ENCODE measurements at regions not wholly inside any gene's neighbourhood (a gene's known extent, or its start where the extent isn't known, plus 50 kb on each side); places are given as distances from the start of the nearest gene placed in this dataset.
A peak's percentile ranks its signal among the peaks of the same experiment; 100 is the strongest.
"Not testable (repeated sequence)": the region's sequence is repeated elsewhere in the genome, so short reads cannot be mapped to it uniquely, and the experiment has no call there.

DNA sequence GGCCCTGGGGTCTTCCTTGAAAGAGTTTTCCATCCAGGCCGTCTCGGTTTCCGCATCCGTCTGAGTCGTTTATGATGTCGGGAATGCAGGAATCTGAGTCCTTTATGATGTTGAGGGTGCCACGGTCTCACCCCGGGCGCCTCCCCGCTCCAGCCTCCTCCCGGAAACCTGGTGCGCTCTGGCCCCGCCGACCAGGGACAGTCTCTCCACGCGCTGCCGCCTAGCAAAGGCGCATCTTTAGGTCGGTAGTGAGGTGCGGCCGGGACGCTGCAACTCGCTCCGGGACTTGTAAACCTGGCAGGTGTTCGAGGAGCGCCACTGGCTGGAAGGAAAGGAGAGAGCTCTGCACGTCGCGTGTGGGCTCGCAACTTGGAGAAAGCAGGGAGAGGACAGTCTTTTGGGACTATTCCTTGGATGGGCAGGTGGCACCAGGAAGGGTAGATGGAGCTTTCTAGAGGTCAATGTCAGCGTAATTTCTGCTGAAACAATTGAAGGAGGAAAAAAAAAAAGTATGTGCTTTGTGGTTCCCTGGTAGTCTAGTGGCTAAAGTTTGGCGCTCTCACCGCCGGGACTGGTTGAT lies 132.0 kb downstream of the FAM72B start:
- not testable (repeated sequence) for DNase-seq

DNA sequence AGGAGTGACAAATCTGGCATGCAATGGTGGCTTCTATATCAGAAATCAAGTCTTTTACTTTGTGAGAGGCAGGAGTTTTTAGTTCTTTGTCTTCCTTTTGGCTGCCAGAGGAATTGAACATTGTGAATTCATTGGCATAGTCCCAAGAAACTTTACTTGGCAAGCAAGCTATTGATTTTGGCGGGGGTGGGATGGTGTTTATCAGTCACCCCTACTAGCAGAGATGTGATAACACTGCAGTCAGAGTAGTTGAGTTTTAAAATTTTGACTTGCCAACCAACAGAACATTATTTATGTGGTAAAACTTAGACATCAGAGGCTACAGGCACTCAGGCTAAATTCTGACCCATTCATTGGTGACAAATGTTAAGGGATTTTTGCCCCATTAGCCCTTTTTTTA lies 129.2 kb downstream of the FAM72B start:
- DNase-seq, result not testable (repeated sequence)

DNA sequence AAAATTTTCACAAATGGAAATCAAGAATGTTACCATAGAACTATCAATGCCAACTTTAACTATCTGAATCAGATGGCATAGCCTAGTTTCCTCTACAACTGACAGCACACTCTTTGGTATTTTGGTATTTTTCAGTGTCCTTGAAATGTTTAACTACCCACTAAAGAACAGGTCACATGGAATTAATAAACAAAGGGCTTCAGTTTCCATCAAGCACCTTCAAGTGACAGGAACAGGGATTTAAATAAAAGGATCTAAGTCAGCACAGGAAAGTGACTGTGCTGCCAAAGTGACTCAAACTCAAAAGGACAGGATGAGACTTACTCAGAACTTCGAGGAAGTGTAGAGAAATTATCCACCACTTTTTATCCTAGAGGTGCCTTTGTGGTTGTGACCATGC lies 117.2 kb downstream of the FAM72B start:
- DNase-seq, result not testable (repeated sequence)

DNA sequence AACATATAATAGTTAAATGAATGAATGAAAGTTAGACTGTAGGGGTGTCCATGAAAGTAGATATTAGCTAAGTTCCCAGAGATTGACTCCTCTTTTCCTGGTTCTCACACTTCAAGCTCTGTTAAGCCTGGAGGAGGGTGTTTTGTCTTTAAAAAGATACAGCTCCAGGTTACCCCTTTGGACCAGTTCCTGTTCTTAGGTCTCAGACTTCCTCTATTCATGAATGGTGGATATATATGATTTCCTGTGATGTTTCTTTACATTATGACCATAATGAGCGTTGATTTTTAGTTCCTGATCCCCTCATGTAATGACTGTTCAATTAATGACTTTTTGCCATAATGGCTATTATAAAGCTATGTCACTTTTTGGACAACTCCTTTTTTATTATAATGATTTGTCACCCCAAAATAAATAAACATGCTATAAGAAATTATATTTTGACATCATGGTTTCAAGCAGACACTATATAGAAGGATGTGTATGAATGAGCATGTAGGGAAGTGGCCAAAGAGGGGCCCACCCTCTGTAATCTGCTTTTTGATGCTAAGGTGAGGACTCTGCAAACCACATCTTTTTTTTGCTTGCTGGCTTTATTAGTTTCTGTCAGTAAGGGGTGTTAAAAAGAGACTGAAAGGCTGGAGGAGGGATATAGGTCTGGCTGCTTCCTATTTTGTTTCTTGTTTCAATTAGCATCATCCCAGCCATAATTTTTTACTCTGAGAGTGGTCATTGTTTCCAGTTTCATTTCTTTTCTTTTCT lies 115.2 kb downstream of the FAM72B start:
- DNase-seq, result not testable (repeated sequence)

DNA sequence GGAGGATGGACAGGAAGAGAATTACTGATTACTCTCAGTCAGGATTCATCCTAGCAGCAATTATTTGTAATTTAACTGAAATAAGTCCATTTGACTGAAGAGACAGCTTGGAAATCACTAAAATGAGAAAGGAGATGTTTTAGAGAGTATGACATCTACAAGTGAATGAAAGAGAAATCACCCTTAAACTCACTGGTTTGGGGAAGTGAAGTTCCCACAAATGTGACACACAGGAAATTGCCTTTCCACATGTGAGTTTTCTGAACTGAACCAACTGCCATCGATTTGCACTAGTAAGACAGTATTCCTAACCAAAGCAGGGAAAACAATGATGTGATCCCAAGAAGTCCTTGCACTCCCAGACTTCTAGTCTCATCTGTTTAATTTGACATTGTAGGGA lies 110.3 kb downstream of the FAM72B start:
- not testable (repeated sequence) for DNase-seq

DNA sequence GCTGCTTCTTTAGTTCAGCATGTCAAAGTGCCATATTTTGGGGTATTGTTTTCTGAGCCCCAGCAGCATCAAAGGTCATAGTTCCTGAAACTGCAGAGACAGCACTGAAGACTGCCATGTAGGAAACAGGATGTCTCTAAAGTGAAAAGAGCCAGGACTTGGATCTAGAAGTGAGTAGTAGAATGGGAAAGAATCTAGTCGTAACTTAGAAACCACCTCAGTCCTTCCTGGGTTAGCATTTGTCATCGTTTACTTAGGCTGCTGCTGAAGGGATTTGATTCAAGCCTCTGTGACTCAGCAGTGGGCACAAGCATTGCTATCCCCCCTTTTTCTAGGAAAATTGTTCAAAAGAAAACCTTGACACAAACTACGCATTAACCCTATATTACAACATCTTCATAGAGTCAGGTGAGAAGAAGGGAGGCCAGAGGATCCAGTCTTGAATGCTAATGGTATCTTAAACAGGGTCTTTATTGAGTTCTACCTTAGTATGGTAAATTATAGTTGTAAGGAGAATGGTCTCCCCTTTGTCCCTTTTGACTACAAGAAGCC lies 108.8 kb downstream of the FAM72B start:
- DNase-seq, result not testable (repeated sequence)

DNA sequence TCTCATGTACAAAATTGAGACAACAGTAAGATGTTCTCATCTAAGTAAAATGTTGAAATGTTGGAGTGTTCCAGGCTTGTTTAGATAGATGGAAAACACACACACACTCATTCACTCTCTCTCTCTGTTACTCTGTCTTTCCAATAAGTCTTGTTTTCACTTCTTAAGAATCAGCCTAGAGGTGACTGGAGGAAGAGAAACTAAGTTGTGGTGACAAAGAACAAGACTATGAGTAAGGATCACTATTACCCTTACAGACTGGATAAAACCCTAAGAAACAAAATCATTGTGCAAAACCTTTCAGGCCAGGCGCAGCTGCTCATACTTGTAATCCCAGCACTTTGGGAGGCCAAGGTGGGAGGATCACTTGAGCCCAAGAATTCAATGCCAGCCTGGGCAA lies 107.5 kb downstream of the FAM72B start:
- DNase-seq, result not testable (repeated sequence)

DNA sequence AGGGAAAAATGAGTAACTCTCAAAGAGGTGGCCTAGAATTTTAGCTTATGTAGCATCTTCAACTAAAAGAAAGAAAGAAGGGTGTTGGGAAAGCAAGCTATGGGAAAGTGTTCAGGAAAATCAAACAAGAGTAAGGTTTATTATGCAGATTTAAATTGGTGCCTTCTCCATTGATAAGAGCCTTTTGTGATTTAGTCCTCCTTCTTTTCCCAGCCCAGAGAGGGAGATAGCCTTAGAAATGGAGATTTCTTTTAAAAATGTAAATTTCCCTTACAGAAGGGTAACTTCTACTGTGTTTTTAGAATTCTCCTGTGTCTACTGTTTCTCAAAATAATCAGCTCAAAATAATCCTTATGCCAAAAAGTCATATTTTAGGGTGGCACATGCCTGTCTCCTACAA lies 104.5 kb downstream of the FAM72B start:
- not testable (repeated sequence) for DNase-seq

DNA sequence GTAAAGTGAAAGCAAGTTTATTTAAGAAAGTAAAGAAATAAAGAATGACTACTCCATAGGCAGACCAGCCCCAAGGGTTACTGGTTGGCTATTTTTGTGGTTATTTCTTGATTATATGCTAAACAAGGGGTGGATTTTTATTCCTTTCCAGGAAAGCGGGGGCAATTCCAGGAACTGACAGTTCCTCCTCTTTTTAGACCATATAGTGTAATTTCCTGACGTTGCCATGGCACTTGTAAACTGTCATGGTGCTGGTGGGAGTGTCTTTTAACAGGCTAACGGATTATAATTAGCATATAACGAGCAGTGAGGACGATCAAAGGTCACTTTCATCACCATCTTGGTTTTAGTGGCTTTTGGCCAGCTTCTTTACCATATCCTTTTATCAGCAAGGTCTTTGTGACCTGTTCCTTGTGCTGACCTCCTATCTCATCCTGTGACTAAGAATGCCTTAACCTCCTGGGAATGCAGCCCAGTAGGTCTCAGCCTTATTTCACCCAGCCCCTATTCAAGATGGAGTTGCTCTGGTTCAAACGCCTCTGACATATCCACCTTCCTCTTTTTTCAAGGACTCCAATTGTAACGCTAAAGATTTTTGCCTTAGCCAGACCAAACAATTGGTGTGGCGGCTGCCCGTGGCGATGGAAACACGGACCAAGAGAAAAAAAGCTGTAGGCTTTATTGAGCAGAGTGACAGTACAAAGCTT lies 103.8 kb downstream of the FAM72B start:
- DNase-seq, result not testable (repeated sequence)

DNA sequence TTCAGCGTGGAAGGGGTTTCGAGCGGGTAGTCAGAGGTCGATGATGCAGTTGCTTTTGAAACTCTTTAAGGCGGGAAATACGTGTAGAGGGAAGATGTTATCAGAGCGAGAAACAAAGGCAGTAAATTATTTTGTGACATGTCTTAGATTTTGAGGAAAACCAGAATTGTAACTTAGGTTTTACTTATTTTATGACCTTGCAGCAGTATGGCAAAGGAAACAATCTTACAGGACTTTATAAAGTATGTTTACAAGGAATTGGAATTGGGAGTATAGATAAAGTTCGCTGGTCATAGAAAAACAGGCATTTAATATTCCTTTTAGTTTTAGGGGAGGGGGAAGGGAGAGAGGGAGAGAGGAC lies 103.3 kb downstream of the FAM72B start:
- not testable (repeated sequence) for DNase-seq

DNA sequence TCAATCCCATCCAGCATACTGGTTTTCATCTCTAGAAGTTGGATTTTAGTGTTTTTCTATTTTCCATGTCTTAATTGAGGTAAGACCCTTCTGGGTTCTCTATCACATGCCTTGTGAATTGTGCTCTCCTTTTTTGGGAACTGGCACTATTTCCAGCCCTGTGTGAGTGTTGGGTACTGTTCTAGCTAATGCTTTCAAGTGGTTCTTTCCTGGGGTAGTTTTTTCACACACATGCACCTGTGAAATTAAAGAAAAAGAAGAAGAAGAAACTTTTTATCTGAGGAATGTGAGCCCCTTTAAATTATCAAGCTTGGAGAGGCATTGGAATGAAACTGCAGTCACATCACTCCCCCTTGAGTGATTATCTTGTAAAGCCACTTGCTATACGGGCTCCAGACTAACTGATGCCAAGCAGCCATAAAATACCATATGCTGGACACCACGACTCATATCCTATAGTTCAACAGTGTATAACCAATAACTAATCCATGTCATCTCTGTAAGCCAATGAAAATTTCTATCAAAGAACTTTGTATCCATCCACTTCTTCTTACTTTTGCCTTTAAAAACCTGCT lies 102.4 kb downstream of the FAM72B start:
- DNase-seq, result not testable (repeated sequence)

DNA sequence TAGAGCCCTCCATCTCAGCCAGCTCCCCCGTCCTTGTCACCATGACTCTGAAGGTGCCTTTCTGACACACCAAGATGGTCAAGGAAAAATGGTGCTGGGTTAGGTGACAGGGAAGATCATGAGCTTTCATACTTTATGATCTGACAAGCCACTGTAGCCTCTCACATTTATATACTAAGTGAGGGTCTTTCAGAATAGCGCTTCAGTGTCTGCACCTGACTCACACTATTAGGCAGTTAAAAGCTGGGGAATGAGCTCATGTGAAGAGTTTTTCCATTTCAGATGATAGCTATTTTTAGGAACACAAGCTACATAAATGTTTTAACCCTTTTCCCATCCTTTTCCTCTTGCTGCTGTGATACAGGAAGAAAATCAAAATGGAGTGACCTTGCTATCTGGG lies 101.1 kb downstream of the FAM72B start:
- DNase-seq, result not testable (repeated sequence)

DNA sequence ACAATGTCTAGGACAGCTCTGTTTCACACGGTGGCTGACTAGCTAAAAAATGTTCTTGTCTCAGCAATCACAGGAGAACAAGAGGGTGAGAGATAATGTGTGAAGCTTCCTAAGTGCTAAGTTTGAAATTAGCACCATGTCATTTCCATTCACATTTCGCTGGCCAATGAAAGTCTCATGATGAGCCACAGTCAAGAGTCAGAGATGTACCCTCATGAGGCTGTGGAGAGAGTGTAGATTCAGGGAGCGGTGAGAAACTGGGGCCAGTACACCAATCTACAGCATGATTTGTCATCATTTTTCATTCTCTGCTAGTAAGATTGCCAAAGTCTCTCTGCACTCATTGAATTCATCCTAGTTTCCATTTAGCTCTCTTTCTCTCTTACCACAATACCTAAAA lies 97.9 kb downstream of the FAM72B start:
- DNase-seq, result not testable (repeated sequence)

DNA sequence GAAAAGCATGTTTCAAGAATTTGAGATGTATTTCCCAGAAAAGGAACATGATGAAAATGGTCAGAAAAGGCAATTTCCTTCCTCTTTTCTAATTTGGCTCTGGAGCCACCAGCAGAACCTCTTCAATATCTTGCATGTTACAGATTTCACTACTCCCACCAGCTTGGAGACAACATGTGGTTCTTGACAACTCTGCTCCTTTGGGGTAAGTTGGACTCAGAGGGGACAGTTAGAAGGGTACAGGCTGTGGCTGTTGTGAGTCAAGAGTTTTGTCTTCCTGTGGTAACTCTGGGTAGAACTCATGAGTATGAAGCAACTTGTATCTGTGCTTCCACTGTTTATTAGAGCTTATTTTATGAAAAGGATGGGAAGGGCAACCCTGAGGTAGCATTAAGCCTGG lies 96.9 kb downstream of the FAM72B start:
- DNase-seq, result not testable (repeated sequence)

DNA sequence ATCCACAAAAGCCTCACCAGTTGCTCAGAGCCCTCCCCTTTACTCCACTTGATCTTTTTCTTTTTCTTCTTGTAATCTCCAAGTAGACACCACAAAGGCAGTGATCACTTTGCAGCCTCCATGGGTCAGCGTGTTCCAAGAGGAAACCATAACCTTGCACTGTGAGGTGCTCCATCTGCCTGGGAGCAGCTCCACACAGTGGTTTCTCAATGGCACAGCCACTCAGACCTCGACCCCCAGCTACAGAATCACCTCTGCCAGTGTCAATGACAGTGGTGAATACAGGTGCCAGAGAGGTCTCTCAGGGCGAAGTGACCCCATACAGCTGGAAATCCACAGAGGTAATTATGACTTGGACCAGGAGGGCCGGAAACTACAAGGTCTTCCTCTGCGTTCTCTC lies 95.6 kb downstream of the FAM72B start:
- DNase-seq, result not testable (repeated sequence)

DNA sequence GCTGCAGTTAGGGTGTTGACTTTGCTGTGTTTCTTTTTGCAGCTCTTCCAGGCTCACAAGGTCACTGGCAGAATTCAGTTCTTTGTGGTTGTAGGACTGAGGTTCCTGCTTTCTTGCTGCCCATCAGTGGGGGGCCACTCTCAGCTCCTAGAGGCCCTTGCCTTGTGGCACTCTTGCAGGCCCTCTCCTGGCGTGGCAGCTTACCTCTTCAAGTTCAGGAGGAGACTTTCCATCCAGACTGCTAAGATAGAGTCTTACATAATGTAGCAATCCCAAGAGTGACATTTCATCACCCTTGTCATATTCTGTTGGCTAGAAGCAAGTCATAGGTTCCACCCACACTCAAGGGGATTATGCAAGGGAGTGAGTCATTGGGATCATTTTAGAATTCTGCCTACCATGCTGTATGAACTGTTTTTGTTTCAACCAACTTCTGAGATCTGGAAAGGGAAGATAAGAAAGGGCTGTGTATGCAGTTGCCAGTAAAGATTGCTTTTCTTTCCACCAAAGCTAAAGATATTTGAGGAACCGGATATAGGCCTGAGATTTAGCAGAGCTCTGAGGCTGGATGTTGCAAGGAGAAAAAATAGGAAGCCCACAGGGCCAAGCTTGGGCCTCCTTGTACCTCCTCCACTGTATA lies 91.7 kb downstream of the FAM72B start:
- DNase-seq, result not testable (repeated sequence)

DNA sequence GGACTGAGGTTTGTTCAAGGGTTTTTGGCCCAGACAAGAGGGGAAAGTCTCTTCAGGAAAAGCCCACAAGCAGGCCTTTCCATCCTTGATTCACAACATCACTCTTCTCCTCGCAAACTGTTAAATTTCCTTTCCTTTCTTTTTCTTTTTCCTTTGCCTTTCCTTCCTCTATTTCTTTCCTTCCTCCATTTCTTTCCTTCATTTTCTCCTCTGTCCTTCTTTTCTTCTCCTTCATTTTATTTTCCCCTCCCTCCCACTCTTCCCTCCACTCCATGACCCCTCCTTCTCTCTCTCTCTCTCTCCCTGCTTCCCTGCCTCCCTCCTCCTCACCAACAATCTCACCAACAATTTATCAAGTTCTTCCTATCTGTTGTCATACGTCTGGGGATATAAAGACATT lies 89.1 kb downstream of the FAM72B start:
- not testable (repeated sequence) for DNase-seq

DNA sequence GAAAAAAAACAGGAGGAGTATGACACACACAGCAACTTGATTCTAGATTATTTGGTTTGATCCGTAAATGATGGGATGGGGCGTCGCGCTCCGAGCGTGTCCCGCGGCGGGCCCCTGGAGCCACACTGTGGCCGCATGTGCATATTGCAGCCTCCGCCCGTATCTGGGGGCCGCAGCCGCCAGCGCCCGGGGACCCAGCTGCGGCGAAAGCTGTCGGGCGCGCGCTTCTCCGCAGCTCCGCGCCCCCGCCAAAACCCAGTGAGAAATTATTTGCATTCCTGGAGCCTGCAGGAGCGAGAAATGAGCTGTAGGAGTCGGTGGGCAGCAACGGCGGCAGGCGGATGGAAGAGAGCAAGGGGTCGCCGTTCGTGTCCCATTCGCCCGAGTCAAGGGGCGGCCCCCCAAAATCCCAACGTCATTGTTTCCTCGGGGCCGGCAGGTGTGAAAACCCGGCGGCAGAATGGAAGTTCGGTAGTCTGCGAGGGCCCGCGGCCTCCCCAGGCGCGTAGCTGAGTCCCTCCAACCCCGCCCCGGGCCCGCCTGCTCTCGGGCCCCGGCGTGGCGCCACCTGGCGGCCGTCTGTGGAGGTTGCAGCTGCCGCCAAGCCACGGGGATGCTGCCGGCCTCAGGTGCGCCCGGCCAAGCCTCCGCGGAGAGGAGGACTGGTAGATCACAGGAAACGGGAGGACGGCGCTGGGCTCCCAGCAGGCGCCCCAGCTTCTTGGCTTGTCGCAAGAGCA lies 86.8 kb downstream of the FAM72B start:
- peak; percentile 95 for DNase-seq

DNA sequence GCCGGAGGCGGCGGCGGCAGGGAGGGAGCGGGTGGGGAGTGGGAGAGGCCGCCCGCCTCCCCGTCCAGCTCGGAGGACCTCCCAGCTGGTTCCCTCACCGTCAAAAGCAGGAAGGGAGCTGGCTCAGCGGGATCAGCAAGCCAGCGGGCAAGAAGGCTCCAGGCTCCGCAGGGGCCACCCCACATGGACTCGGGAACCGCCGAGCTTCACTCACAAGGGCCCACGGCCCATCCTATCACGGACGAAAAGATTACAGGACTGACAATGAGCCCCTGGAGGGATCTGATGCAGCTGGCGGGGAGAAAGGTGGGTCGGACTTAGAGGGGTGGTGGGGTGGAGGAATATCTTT lies 86.3 kb downstream of the FAM72B start:
- DNase-seq, result peak; percentile 62

DNA sequence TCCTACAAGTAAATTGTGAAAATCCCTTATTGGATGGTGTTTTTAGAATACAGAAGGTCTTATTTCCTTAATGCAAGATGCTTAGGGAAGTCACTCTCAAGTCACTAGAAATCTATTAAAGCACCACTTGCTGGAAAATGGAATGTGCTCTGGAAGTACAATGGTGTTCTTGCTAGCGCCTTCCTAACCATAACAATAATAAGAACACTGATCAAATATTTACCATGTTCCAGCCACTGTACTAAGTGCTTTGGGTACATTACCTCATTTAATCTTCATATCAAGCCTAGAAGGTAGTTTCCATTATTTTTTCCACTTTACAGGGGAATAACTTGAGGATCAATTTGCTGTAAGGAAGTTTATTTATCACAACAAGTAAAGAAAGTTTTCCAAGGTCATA lies 75.1 kb downstream of the FAM72B start:
- DNase-seq, result not testable (repeated sequence)

DNA sequence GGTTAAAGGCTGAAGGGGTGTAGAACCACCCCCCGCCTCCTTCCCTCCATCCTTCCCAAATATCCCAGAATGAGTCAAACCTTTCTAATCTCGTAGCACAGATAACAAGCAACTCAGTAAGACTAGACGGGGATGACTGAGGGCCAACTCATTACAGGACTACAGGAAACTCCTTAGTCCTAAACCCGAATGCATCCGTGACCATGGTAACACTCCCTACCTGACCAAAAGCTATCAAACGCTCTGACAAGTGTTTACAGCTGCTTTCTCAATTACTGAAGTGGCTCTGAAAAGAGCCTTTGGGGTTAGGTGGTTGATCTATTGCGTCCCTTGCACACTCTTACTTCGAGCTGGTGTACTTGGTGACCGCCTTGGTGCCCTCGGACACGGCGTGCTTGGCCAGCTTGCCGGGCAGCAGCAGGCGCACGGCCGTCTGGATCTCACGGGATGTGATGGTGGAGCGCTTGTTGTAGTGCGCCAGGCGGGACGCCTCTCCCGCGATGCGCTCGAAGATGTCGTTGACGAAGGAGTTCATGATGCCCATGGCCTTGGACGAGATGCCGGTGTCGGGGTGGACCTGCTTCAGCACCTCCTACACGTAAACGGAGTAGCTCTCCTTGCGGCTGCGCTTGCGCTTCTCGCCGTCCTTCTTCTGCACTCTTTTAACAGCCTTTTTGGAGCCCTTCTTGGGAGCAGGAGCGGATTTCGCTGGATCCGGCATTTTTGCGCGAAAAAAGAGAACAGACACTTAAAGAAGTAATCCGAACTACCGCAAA lies 67.4 kb downstream of the FAM72B start:
- DNase-seq, result not testable (repeated sequence)

DNA sequence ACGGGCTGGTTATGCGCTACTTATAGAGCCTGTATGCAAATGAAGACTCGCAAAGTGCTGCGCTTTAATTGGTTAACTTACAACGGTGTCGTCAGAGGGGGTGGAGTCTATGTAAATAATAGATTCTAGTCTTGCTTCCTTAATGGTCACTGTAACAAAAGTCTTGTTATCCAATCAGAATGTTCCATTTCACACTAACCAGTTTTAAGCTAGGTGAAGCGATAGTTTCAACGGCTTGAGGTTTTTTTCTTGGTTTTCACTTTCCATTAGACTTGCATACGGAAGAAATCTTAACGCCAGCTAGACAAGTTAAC lies 66.9 kb downstream of the FAM72B start:
- DNase-seq, result not testable (repeated sequence)

Measured in activated effector memory CD4-positive, alpha-beta T cell treated with anti-CD3 and anti-CD28 coated beads, Interleukin-2, amount 50 U/mL, for 16 hours (primary cell).